SU-DHL-6 (cell line): ENCODE measurements at regions not wholly inside any gene's neighbourhood (a gene's known extent, or its start where the extent isn't known, plus 50 kb on each side); places are given as distances from the start of the nearest gene placed in this dataset.

ENCODE experiments used
- H2AFZ ChIP-seq: fragments of 200-600 bp; sonication (generic); 2 replicates; pipeline ENCODE4 v1.6.1; 2014; ENCODE audit warnings: low read depth, mild to moderate bottlenecking, moderate library complexity, mixed read lengths, antibody characterized with exemption, low read length; ENCODE audit not compliant: severe bottlenecking
- H3F3A ChIP-seq: fragments of 200-600 bp; shearing (Covaris generic); 2 replicates; pipeline ENCODE4 v1.6.0; 2016; ENCODE audit warnings: antibody characterized with exemption, mild to moderate bottlenecking; ENCODE audit not compliant: insufficient read depth
- H3K27ac ChIP-seq: fragments of 200-600 bp; sonication (generic); 2 replicates; pipeline ENCODE4 v1.5.1; 2016; ENCODE audit warnings: low read depth, mild to moderate bottlenecking, low read length, moderate library complexity, mixed read lengths
- H3K27me3 ChIP-seq: fragments of 200-600 bp; sonication (generic), shearing (Covaris generic); 2 replicates; pipeline ENCODE4 v1.6.0; 2014; ENCODE audit warnings: mild to moderate bottlenecking, low read length
- H3K36me3 ChIP-seq: fragments of 200-600 bp; sonication (generic); 2 replicates; pipeline ENCODE4 v1.6.1; 2014; ENCODE audit warnings: mild to moderate bottlenecking, low read length, mixed read lengths
- H3K4me2 ChIP-seq: fragments of 300-600, 200-600 bp; shearing (Covaris generic), sonication (generic); 2 replicates; pipeline ENCODE4 v1.6.0; 2014; ENCODE audit warnings: low read length, low read depth, mild to moderate bottlenecking; ENCODE audit not compliant: poor library complexity, severe bottlenecking
- H3K4me3 ChIP-seq: fragments of 200-600 bp; sonication (generic); 2 replicates; pipeline ENCODE4 v1.5.1; 2014; ENCODE audit warnings: antibody characterized with exemption, low read length, mild to moderate bottlenecking, mixed read lengths; ENCODE audit not compliant: insufficient read depth, poor library complexity, severe bottlenecking
- H3K79me2 ChIP-seq: fragments of 200-600 bp; sonication (generic); 2 replicates; pipeline ENCODE4 v1.6.1; 2014; ENCODE audit warnings: mild to moderate bottlenecking, low read length, moderate library complexity; ENCODE audit not compliant: insufficient read depth
- H3K9ac ChIP-seq: fragments of 200-600 bp; sonication (generic); 2 replicates; pipeline ENCODE4 v1.7.0; 2014; ENCODE audit warnings: mild to moderate bottlenecking, low read length
- H3K9me2 ChIP-seq: fragments of 200-600 bp; sonication (generic); replicated peaks from 2 replicates; pipeline ENCODE4 v1.6.1; 2014; ENCODE audit warnings: low read length; ENCODE audit not compliant: insufficient read depth
- H3K9me3 ChIP-seq: fragments of 200-600 bp; sonication (generic); 2 replicates; pipeline ENCODE4 v1.6.1; 2014; ENCODE audit warnings: low read length, mixed read lengths; ENCODE audit not compliant: insufficient read depth
- H4K20me1 ChIP-seq: fragments of 200-600 bp; sonication (generic); 2 replicates; pipeline ENCODE4 v1.6.1; 2014; ENCODE audit warnings: low read depth, mild to moderate bottlenecking, antibody characterized with exemption, low read length, moderate library complexity, mixed read lengths
- CTCF ChIP-seq: fragments of 200-600 bp; sonication (generic); IDR thresholded peaks from one replicate; pipeline ENCODE4 v1.5.1; 2017; ENCODE audit warnings: antibody characterized with exemption, mild to moderate bottlenecking, low read length, moderate library complexity; ENCODE audit not compliant: insufficient read depth, poor library complexity, severe bottlenecking
- EZH2phosphoT487 ChIP-seq: fragments of 200-600 bp; sonication (generic), shearing (Covaris generic); conservative IDR thresholded peaks from 2 replicates; pipeline ENCODE4 v1.6.1; 2018; ENCODE audit warnings: mild to moderate bottlenecking, antibody characterized with exemption, low read length, moderate library complexity, mixed read lengths

GRCh38 chr12:110995615-110996014 is 75.2 kb upstream of the MYL2 start:
- Histone ChIP-seq H2AFZ (no peak overlapping the region), H3K9me3 (peaks cover 22% of the 10 kb centered on the region; the same call in 1 of the 2 replicates), H3K9me2 (no peaks in the 10 kb centered on the region), H3K9ac (no peak overlapping the region), H4K20me1 (no peaks in the 10 kb centered on the region), H3K4me2 (no peak overlapping the region), H3K79me2 (no peaks in the 10 kb centered on the region), H3F3A (no peaks in the 10 kb centered on the region), H3K4me3 (no peak overlapping the region), H3K27ac (no peak overlapping the region), H3K27me3 (no peaks in the 10 kb centered on the region), H3K36me3 (no peaks in the 10 kb centered on the region)
- TF ChIP-seq EZH2phosphoT487 (no peak), CTCF (no peak)

- TF ChIP-seq CTCF (no peak), EZH2phosphoT487 (no peak)
- Histone ChIP-seq H3K9me3 (peaks cover 22% of the 10 kb centered on the region; the same call in 1 of the 2 replicates), H3K36me3 (no peaks in the 10 kb centered on the region), H3K79me2 (no peaks in the 10 kb centered on the region), H4K20me1 (no peaks in the 10 kb centered on the region), H3K9ac (no peak overlapping the region), H3K4me2 (no peak overlapping the region), H3F3A (no peaks in the 10 kb centered on the region), H3K4me3 (no peak overlapping the region), H3K27me3 (no peaks in the 10 kb centered on the region), H2AFZ (no peak overlapping the region), H3K27ac (no peak overlapping the region), H3K9me2 (no peaks in the 10 kb centered on the region)
These were observed 74.6 kb upstream of the MYL2 start for GRCh38 chr12:110995016-110995415.

- H3K9ac ChIP-seq: no peak overlapping the region
These were observed 73.1 kb upstream of the MYL2 start for GRCh38 chr12:110993434-110993833.

More at GRCh38 chr12:110993434-110993833, 73.1 kb upstream of the MYL2 start:
- H3K27me3 ChIP-seq: no peaks in the 10 kb centered on the region
- H3K27ac ChIP-seq: no peak overlapping the region
- TF ChIP-seq EZH2phosphoT487: no peak
- no peak for TF ChIP-seq CTCF
- H3F3A ChIP-seq: no peaks in the 10 kb centered on the region
- H3K4me3 ChIP-seq: no peak overlapping the region
- H3K9me2 ChIP-seq: no peaks in the 10 kb centered on the region
- H3K9me3 ChIP-seq: peaks cover 16% of the 10 kb centered on the region; the same call in 1 of the 2 replicates
- no peaks in the 10 kb centered on the region for H4K20me1 ChIP-seq
- H3K79me2 ChIP-seq: no peaks in the 10 kb centered on the region
- no peak overlapping the region for H3K4me2 ChIP-seq
- H3K36me3 ChIP-seq: no peaks in the 10 kb centered on the region
- H2AFZ ChIP-seq: no peak overlapping the region
